Glomerular endothelial cell (primary cell): ENCODE measurements at regions not wholly inside any gene's neighbourhood (a gene's known extent, or its start where the extent isn't known, plus 50 kb on each side); places are given as distances from the start of the nearest gene placed in this dataset.

Experiments used
- DNase-seq: peaks from one replicate; pipeline ENCODE4 v3.0.0-alpha.2; 2011; ENCODE audit warnings: low read depth, low spot score; ENCODE audit errors: extremely low read depth

- no peak for DNase-seq
These were observed 402.1 kb upstream of the CHD6 start for GRCh38 chr20:42020316-42020715.

DNA sequence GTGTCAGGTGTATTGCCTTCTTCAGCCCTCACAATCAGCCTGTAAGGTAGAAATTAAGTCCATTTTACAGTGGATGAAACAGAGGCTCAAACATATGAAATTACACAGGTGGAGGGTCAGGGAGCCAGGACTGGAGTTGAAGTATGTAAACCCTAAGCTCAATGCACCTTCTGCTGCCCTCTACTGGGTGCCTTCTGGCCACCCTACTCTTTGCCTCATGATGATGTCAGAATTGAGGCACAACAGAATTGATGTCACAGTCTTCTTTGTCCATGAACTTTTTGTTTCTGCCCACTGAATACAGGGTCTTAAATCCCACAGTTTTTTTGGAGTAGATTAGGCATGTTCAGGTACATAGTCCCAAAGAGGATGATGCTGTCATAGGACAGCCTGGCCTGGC lies 400.8 kb upstream of the CHD6 start:
- DNase-seq, result no peak

- DNase-seq, result no peak
These were observed 391.9 kb upstream of the CHD6 start for GRCh38 chr20:42010090-42010489.

GRCh38 chr20:42007251-42007650 lies 389.1 kb upstream of the CHD6 start:
- DNase-seq, result no peak

- DNase-seq, result no peak
These were observed 387.0 kb upstream of the CHD6 start for GRCh38 chr20:42005211-42005610.

GRCh38 chr20:42003380-42003779 lies 385.2 kb upstream of the CHD6 start:
- DNase-seq, result no peak

- no peak for DNase-seq
These were observed 380.6 kb upstream of the CHD6 start for GRCh38 chr20:41998539-41999341.

DNA sequence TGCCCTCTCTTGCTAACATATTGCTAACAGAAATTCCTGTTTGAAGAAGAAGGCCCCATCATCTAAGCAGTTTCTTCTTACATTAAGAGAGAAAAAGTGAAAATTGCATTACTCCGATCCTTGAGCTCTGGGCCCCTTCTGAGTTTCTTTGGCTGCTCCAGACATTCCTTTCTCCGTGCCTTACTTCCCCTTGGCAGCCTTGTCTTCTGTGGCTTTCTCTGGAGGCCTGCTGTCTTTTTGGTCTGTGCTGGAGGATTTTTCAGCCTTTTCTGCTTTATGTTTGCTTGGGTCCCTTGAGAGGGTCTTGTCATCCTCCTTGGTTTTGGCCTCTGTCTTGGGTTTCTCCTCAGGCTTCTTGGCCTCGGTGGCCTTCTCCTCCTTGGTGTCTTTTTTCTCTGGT lies 378.8 kb upstream of the CHD6 start:
- DNase-seq, result no peak

DNA sequence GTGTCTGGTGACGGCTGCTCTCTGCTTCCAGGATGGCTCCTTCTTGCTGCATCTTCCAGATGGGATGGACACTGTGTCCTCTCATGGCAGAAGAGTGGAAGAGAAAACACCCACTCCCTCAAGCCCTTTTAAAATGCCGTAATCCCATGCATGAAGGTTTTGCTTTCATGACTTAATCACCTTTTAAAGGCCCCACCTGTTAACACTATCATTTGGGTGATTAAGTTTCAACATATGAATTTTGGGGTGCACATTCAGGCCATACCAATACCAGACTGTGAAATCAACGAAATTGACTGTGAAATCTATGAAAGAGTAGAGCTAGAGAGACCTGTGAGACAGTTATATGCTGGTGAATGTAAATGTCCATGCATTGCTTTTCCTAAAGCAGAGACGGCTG lies 374.3 kb upstream of the CHD6 start:
- DNase-seq, result no peak

DNA sequence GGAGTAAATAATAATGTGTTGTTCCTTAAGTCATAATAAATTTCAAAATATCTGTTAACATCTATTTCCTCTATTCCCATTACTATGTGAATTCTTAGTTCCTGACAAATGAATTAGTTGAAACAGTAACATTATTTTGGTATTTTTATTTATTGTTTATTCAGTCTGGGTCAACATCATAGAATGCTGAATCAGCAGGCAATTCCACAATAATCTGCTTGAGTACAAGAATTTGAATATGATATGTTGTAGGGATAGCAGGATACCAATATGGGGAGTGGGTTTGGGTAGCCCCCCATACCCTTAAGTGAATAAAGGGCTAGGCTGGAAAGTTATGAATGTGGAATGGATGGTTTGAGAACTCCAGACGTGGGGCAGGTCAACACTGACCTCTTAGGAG lies 373.2 kb upstream of the CHD6 start:
- DNase-seq, result no peak

DNA sequence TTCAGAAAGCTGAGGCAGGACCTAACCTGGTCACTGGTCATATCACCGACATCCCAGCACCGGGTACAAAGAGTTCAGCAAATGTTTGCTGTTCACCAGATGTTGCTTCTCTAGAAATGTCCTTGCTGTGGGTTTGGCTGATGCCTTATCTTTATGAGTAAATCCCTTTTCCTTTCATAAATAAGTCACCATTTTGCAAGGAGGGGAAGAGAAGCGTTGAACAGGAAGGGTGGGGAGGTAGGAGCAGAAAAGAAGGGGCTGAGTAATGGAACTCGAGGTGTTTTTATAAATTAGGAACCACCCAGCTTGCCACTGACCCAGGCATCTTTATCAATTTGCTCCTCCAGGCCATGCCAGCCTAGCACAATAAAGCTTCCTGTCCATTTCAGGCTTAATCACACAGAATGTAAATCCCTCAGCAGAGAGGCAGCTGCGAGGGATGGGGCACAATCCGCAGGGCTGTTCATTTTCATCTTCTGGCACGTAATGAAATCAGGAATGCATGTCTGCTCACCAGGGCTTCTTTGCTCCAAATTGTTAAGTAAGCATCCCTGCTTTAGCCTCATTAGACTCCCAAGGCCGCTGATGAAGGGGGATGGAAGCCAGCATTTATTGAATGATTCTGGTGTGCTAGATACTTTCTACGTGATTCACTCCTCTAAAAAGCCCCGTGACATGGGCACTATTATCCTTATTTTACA lies 371.9 kb upstream of the CHD6 start:
- no peak for DNase-seq

DNA sequence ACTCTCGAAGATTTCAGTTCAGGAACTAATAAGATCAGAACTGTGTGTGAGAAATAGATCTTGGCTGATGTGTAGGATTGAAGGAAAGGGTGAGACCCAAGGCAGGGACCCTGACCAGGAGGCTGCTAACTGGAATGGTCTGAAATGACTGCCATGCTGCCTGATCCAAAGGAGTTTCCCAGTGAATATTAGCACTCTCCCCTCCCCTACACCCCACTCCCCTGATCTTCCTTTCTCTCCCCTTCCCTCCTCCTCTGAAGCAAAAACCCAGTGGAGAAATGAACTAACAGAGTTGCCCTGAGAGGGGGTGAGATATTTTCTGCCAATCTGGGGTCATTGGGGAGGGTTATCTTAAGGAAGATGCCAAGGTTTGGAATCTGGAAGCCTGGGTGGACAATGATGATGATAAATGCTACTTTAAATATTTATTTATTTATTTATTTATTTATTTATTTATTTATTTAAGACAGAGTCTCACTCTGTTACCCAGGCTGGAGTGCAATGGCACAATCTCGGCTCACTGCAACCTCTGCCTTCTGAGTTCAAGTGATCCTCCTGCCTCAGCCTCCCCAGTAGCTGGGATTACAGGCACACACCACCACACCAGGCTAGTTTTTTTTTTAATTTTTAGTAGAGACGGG lies 371.0 kb upstream of the CHD6 start:
- DNase-seq, result no peak

GRCh38 chr20:41984031-41984430 lies 365.9 kb upstream of the CHD6 start:
- no peak for DNase-seq

- no peak for DNase-seq
These were observed 365.0 kb upstream of the CHD6 start for GRCh38 chr20:41983159-41983558.

- DNase-seq, result no peak
These were observed 363.6 kb upstream of the CHD6 start for GRCh38 chr20:41981746-41982145.

DNA sequence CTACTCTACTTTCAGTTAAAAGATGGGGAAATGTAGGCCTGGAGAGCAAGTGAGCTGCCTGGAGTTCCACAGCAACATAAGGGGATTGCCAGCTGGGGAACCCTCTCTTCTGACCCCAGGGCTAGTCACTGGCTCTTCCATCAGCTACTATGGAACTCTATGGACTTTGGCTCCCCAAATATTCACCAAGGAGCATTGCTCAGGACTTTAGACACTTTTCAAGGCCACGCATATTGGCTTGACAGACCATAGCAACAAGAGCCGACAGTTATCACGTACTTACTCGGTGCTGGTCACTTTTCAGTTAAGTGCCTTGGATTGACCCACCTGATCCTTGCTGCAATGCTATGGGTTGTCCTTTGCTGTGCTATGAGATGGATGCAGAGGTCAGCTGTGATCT lies 360.7 kb upstream of the CHD6 start:
- DNase-seq, result no peak

DNA sequence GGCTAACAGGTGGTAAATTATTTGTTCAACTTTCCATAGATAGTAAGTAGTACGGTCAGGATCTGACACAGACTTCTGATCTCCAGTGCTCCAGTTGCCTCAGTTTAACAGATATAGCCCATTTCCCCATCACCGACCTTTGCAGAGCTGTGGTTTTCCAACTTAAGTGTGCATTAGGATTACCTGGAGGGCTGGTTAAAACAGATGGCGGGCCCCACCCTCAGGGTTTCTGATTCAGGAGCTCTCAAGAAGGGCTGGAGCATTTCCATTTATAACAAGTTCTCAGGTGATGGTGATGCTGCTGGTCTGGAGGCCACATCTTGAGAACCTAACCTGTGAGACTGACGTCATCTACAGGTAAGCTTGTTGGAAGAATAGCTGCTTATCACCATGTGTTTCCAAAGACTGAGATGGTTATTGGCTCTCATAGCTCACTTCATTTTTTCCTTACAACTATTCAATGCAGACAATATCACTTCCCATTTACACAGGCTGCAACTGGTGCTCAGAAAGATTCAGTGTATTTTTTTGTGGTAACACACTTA lies 360.1 kb upstream of the CHD6 start:
- no peak for DNase-seq

DNA sequence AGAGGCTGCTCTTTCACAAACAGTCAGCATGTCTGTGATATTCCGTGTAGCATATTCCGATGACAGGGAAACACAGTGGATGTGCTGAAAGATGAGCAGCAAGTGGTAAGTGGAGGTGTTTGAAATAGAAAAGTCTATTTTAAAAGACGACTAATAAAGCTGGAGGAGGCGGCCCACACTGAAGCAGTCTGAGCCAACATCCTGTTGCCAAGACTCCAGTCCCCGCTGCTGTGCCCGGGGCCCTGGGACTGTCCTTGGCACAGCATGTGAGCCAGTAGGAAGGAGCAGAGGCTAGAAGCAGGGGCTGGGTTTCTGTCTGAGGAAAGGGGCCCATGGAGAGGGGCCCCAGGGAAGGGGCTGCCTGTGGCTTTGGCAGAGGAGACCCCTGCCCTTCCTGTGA lies 351.5 kb upstream of the CHD6 start:
- DNase-seq, result no peak

GRCh38 chr20:41960166-41960565 lies 342.0 kb upstream of the CHD6 start:
- no peak for DNase-seq

GRCh38 chr20:41958391-41958790 lies 340.2 kb upstream of the CHD6 start:
- no peak for DNase-seq

DNA sequence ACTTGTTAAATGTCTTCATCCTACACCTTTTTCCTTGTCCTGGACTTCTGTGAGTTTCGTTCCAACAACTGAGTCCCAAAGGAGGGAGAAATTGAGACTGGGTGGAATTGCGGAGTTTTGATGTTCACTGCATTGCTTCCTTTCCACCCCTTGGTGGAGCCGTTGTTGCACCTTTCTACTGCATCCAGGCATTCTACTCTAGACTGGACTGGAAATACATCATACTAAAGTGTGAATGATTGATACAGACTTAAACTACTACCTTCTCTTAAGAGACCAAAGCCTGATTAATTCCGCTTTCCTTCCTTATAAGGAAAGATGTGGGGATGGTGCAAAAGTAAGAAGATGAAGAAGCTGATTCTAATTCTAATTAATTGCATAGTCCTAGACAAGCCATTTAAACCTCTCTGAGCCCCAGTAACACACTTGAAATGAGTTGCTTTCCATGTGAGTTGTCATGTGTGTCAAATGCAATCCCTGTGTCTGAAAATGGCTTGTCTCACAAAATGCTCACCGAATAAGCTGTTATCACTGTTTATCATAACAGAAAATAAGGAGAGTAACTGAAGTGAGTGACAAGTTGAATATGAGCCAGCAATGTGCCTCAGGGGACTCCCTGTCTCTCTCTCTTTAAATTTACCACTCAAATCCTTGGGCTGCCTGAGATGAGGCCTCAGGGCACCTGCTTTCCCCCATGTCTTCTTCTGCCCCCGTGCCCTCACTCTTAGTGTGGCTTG lies 338.3 kb upstream of the CHD6 start:
- no peak for DNase-seq
